Esophagus squamous epithelium (tissue), 4 donors: ENCODE measurements at regions not wholly inside any gene's neighbourhood (a gene's known extent, or its start where the extent isn't known, plus 50 kb on each side); places are given as distances from the start of the nearest gene placed in this dataset.

ENCODE experiments used
- POLR2A ChIP-seq, 4 donors: fragments of 450-650 bp; IDR thresholded peaks; one replicate each; pipeline ENCODE4 v1.6.1; 2017; ENCODE audit warnings: antibody characterized with exemption in 4 of 4, mild to moderate bottlenecking in 4 of 4, moderate library complexity in 3 of 4
- TF ChIP-seq, protein P1 (sequence below), 6 experiments: fragments of 450-650 bp in 4 of 6; fragments of 200-600 bp in 2 of 6; sonication (generic) in 2 of 6; IDR thresholded peaks; one replicate each; pipeline ENCODE4 v1.5.1; 2016 to 2019; ENCODE audit warnings: antibody characterized with exemption in 6 of 6, mild to moderate bottlenecking in 4 of 6, moderate library complexity in 4 of 6

DNA sequence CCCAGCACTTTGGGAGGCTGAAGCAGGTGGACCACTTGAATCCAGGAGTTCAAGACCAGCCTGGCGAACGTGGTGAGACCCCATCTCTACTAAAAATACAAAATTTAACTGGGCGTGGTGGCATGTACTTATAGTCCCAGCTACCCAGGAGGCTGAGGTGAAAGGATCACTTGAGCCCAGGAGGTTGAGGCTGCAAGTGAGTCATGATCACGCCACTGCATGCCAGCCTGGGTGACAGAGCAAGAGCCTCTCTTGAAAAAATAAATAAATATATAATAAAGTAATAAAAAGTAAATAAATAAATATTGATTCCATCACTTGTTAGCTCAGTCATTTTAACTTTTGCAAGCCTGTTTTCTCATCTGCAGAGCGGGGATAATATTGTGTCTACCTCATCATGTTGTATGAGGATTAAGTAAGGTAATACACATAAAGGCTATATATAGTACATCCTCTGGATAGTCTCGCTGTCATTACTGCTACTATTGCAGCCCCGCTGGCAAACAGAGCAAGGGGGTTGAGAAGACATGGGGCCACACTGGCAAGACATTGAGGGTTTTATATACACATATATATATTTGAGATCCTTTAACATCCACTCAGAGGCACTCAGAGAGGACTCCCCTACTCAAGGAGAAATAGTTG lies 210.9 kb downstream of the C9orf152 start:
- TF ChIP-seq, protein P1, sequence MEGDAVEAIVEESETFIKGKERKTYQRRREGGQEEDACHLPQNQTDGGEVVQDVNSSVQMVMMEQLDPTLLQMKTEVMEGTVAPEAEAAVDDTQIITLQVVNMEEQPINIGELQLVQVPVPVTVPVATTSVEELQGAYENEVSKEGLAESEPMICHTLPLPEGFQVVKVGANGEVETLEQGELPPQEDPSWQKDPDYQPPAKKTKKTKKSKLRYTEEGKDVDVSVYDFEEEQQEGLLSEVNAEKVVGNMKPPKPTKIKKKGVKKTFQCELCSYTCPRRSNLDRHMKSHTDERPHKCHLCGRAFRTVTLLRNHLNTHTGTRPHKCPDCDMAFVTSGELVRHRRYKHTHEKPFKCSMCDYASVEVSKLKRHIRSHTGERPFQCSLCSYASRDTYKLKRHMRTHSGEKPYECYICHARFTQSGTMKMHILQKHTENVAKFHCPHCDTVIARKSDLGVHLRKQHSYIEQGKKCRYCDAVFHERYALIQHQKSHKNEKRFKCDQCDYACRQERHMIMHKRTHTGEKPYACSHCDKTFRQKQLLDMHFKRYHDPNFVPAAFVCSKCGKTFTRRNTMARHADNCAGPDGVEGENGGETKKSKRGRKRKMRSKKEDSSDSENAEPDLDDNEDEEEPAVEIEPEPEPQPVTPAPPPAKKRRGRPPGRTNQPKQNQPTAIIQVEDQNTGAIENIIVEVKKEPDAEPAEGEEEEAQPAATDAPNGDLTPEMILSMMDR (IDR thresholded peaks at IDR 0.05), result no peak
- no peak for TF ChIP-seq POLR2A (IDR thresholded peaks at IDR 0.05)
